AG04449 (cell line): ENCODE measurements at regions not wholly inside any gene's neighbourhood (a gene's known extent, or its start where the extent isn't known, plus 50 kb on each side); places are given as distances from the start of the nearest gene placed in this dataset.
"Not testable (repeated sequence)": the region's sequence is repeated elsewhere in the genome, so short reads cannot be mapped to it uniquely, and the experiment has no call there.

Experiments
- CTCF ChIA-PET: fragments of 350-600 bp; formaldehyde crosslinking; extraction: SDS; loops from one replicate; lab custom pipeline; 2021; ENCODE audit warnings: antibody characterized with exemption; lab: Yijun Ruan, JAX
- POLR2A ChIA-PET: fragments of 400-600, 350-600 bp; formaldehyde crosslinking; extraction: SDS; loops from one replicate; lab custom pipeline; 2020; ENCODE audit warnings: antibody characterized with exemption, inconsistent platforms; lab: Yijun Ruan, JAX
- DNase-seq: peaks from one replicate; pipeline ENCODE4 v3.0.0-alpha.2; 2010; ENCODE audit warnings: low read depth, low spot score
- H3K4me3 ChIP-seq: 2 replicates; pipeline ENCODE4 v1.5.1; 2011; ENCODE audit warnings: low read depth, mild to moderate bottlenecking, control low read depth, low read length
- TF ChIP-seq, protein P1 (sequence below): IDR thresholded peaks from one replicate; pipeline ENCODE4 v1.5.1; 2011; ENCODE audit warnings: mild to moderate bottlenecking, moderate library complexity, low read length, control low read depth, inconsistent platforms; ENCODE audit not compliant: insufficient read depth; ENCODE audit errors: missing control alignments

DNA sequence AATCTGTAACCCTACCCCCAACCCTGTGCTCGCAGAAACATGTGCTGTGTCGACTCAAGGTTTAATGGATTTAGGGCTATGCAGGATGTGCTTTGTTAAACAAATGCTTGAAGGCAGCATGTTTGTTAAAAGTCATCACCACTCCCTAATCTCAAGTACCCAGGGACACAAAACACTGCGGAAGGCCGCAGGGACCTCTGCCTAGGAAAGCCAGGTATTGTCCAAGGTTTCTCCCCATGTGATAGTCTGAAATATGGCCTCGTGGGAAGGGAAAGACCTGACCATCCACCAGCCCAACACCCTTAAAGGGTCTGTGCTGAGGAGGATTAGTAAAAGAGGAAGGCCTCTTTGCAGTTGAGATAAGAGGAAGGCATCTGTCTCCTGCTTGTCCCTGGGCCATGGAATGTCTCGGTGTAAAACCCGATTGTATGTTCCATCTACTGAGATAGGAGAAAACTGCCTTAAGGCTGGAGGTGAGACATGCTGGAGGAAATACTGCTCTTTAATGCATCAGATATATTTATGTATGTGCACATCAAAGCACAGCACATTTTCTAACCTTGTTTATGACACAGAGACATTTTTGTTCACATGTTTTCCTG, 94.4 kb downstream of the LSM3 start:
- DNase-seq, H3K4me3 ChIP-seq, POLR2A ChIA-PET: not testable (repeated sequence)
- CTCF ChIA-PET = interaction anchor here (6.7 kb wide), 1 partner anchor 12 kb away, joined by 52 read pairs; no protein-coding TSS in a partner anchor

DNA sequence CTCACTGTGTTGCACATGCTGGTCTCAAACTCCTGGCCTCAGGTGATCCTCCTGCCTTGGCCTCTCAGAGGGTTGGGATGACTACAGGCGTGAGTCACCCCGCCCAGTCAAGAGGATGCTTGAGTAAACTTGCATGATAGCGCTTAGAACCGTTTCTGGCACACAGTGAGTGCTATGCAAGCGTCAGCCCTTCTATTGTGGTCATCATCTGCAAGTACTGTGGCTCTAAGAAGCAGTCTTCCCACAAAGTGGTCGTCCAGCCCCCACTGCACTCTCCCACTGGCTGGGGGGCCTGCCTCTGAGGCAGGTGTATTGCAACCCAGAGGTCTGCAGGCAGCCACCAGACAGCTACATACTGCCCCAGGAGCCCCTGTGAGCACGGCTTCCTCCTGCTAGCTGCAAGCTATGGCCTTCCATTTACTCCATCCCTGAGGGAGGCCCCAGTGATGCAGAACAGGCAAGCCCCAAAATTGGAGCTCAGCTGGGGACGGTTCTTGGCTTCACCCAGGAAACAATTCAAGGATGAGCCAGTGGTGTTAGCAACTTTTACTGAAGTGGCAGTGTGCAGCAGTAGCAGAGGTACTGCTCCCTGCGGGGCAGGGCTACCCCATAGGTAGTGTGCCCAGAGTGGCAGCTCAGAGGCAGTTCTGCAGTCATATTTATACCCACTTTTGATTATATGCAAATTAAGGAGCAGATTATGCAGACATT, 95.4 kb downstream of the LSM3 start:
- TF ChIP-seq, protein P1, sequence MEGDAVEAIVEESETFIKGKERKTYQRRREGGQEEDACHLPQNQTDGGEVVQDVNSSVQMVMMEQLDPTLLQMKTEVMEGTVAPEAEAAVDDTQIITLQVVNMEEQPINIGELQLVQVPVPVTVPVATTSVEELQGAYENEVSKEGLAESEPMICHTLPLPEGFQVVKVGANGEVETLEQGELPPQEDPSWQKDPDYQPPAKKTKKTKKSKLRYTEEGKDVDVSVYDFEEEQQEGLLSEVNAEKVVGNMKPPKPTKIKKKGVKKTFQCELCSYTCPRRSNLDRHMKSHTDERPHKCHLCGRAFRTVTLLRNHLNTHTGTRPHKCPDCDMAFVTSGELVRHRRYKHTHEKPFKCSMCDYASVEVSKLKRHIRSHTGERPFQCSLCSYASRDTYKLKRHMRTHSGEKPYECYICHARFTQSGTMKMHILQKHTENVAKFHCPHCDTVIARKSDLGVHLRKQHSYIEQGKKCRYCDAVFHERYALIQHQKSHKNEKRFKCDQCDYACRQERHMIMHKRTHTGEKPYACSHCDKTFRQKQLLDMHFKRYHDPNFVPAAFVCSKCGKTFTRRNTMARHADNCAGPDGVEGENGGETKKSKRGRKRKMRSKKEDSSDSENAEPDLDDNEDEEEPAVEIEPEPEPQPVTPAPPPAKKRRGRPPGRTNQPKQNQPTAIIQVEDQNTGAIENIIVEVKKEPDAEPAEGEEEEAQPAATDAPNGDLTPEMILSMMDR = no peak
- DNase-seq = no peak
- CTCF ChIA-PET = interaction anchor here (6.7 kb wide), 1 partner anchor 13 kb away, joined by 52 read pairs; no protein-coding TSS in a partner anchor
- POLR2A ChIA-PET = no interaction called here
- H3K4me3 ChIP-seq = no peak overlapping the region

DNA sequence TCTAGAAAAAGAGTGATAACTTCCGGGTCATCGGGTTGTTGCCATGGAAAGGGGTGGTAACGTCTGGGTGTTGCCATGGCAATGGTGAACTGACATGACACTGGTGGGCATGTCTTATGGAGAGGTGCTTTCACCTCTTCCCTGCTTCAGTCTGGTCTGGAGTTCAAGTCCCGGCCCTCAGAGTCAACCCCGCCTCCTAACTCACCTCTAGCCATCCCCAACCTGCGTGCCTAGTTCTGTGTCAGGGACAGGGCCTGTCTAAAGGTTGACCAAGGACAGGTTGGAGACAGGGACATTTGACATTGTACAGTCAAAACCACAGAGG, 96.0 kb downstream of the LSM3 start:
- POLR2A ChIA-PET = no interaction called here
- TF ChIP-seq, protein P1 = no peak
- no peak for DNase-seq
- CTCF ChIA-PET = interaction anchor here (6.7 kb wide), 1 partner anchor 14 kb away, joined by 52 read pairs; no protein-coding TSS in a partner anchor
- no peak overlapping the region for H3K4me3 ChIP-seq

DNA sequence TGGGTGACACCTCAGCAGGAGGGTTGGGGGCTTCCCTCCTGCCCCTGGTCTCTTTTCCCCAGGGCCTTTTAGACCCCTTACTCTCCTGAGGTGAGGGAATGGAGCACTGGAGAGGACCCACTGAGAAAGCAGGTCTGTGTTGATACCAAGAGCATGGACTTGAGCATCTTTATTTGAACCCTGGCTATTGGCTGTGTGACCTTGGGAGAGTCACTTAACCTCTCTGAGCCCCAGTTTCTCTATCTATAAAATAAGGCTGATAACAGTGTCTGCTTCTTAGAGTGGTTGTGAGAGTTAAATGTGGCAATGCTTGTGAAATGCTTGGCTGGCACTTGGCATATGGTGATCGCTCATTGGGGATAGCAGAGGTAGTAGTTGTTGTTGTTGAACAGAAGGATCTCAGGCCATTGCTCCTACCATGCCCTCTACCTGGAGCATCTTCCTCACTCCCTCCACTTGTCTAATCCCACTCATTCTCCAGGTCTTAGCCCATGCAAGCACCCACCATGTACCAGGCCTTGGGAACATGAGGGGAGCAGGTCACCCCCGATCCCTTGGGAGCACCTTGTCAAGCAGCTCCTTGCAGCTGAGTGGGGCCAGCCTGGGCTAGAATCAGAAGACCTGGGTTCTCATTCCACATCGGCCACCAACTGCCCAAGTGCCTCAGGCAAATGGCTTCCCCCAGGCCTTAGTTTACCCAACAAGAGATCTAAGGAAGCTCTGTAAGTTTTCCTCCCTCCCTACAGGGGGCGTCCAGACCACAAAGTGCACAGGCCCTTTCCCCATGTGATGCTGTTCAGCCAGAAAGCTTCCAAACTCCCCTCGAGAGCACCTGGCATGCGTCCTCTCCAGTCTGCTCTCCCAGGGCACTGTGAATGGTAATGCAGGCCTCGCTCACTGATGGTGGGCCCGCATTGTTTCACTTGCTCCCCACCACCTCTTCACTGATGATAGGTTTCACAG, 96.7 kb downstream of the LSM3 start:
- CTCF ChIA-PET = interaction anchor here (0.9 to 6.7 kb wide), 6 partner anchors 8 to 192 kb away, joined by 3 to 52 read pairs (median 4); no protein-coding TSS in a partner anchor
- TF ChIP-seq, protein P1 = no peak
- H3K4me3 ChIP-seq = no peak overlapping the region
- POLR2A ChIA-PET = no interaction called here
- no peak for DNase-seq

DNA sequence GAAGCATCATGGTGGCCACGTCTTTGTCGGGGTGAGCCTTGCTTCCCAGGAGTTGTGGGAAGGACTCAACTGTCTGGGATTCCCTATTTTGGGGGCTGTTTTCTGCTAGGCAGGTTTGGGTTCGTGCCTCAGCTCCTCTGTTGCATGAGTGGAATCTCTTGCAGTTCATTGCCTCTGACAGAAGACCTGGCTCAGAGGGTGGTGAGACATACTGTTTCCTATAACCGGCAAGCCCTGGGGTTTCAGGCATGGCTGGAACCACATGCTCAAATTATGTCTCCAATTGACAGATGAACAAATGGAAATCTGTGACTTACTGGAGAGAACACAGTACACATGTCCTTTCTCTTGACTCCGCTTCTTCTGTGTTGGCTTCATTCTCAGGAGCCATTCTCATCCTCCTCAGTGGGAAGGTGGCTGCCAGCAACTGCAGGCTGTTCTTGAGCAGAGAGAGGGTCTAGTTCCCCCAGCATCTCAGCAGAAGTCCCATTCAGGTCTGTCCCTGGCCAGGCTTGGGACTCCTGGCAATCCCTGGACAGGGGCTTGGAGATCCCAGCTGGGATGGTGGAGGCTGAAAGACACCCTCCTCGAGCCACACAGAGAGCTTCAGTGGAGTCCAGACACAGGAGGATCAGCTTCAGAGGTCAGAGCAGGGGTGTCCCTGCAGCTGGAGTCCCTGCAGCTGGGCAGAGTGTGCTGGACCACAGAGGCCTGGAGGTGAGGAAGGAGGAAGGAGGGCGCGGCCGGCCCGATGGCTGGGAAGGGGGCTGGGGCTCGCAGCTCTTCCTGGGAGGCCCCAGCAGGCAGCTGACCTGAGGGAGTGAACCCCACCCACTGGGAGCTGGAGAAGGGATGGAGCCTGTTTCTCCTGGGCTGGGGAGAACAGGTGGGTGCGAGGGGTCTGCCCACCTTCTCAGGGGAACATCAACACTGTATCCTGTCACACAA, 97.6 kb downstream of the LSM3 start:
- CTCF ChIA-PET = interaction anchor here (0.9 to 6.7 kb wide), 9 partner anchors 9 to 191 kb away, joined by 3 to 52 read pairs (median 5); no protein-coding TSS in a partner anchor
- POLR2A ChIA-PET = no interaction called here
- TF ChIP-seq, protein P1 = no peak
- no peak for DNase-seq
- no peak overlapping the region for H3K4me3 ChIP-seq

DNA sequence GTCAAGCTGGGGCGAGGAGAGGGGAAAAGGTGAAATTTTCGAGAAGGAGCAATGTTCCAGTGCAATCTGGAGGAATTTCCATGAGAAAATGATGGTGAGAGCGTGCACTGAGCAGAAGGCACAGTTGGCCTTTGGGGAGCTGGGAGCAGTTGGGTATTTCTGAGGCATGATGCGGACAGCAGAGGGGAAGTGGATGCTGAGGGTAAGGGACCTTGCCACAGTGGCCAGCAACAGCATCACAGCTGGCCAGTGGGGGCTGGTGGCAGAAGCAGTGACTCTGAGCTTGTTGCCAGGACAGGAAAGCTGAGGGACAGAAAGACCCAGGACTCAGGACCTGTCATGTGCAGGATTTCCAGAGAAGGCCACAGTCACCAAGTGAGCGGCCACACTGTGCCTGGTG, 98.9 kb downstream of the LSM3 start:
- TF ChIP-seq, protein P1 = no peak
- DNase-seq = no peak
- CTCF ChIA-PET = interaction anchor here (0.8 to 6.7 kb wide), 7 partner anchors 10 to 184 kb away, joined by 3 to 52 read pairs (median 5); no protein-coding TSS in a partner anchor
- POLR2A ChIA-PET = no interaction called here
- H3K4me3 ChIP-seq = no peak overlapping the region
